ENCODE measurements at regions not wholly inside any gene's neighbourhood (a gene's known extent, or its start where the extent isn't known, plus 50 kb on each side); places are given as distances from the start of the nearest gene placed in this dataset.
"Not testable (repeated sequence)": the region's sequence is repeated elsewhere in the genome, so short reads cannot be mapped to it uniquely, and the experiment has no call there.

GRCh38 chr7:29619111-29619510, 55.5 kb downstream of the PRR15 start:
- no peak for DNase-seq (ENCODE audit: low spot score)

DNA sequence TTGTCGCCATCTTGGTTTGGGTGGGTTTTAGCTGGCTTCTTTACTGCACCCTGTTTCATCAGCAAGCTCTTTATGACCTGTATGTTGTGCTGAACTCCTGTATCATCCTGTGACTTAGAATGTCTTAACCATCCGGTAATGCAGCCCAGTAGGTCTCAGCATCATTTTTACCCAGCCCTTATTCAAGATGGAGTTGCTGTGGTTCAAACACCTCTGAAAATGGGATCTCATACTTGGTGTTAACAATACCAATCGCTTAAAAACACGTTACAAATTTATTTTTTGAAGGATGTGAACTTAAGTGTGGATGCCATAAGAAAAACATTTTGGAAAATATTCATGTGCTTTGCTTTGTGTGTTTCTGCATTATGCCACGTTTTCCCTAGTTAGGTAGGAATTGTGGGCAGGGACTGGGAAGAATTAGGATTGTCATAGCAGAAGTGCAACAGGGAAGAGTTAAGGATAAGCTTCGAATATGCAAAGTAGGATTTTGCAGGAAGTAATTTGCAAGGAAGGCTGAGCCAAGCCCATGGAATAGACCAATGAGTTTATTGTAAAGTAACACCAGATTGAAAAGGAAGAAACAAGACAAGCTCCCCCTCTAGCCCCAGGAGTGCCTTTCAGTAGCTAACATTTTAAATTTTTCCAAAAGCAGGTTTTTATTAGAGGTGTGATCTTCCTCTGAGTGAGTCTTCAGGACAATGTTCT, 56.4 kb downstream of the PRR15 start:
- no peak for DNase-seq (ENCODE audit: low spot score)

GRCh38 chr7:29620556-29620930, 56.9 kb downstream of the PRR15 start:
- no peak for DNase-seq (ENCODE audit: low spot score)

DNA sequence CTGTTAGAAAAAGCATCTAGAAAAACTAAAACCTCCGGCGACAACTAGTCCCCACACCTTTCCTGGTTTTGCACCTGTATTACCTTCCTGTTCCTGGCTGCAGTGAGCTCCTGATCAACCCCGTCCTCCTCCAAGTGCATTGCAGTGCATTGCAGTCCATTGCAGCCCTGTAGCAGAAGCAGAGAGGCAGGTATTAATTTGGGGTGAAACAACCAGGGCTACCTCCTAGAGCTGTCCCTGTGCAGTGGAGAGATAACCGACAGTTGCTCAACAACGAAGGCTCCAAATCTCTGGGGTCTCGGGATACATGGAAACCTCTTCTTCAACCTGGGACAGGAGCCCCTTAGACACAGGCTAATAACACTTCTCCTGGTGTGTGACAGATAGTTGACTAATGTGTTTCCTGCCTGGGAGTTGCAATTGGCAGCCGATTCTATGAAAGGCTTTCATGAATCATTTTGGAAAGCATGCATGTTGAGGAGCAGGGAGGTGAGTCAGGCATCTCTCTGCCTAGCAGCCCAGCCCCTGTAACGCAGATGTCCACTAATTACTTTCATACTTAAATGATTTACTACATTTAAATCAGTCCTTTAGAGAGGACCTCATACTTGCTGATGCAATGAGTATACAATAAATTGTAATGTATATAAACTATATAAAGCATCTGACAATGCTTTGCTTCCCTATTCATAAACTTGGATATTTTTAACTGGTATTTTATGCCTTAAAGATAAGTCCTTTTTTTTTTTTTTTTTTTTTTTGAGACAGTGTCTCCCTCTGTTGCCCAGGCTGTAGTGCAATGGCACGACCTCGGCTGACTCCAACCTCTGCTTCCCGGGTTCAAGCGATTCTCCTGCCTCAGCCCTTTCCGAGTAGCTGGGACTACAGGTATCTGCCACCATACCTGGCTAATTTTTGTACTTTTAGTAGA, 59.0 kb downstream of the PRR15 start:
- peak; percentile 92 for DNase-seq (ENCODE audit: low spot score)

- no peak for DNase-seq (ENCODE audit: low spot score)
Observed at GRCh38 chr7:29623973-29624372, 60.3 kb downstream of the PRR15 start.

DNA sequence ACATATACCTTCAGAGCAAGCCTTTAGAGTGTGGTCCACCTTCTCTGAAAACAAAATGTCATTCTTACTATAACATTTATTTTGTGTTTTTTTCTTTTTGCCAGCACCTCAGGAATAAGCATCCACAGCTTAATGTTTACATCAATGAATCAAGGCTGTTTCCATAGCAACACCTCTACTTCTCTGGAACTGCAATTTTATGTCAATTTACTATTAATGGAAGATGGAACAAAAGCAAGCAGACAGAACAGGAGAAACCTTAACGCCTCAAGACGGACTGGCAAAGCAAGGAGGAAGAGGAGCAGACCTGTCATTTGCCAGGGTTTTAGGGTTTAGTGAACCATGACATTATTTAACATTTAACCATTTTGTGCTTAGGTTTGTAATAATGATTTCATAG, 63.1 kb downstream of the PRR15 start:
- no peak for DNase-seq (ENCODE audit: low spot score)

DNA sequence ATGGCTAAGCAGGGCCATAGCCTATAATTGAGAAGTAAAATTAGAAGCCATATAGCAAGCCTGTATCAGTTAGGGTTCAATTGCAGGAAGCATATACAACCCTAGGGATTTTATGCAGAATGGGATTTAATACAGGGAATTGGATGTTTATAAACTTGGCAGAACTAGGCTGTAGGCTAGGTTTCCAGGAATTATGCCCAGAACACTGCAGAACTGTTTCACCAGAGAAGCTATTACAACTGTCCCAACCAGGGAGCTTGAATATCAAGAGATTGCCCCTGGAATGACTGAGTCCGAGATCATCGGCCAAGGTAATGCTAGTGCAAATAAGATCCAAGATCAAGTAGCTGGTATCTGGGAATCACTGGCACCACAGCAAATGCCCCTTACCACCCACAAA, 64.0 kb downstream of the PRR15 start:
- no peak for DNase-seq (ENCODE audit: low spot score)

DNA sequence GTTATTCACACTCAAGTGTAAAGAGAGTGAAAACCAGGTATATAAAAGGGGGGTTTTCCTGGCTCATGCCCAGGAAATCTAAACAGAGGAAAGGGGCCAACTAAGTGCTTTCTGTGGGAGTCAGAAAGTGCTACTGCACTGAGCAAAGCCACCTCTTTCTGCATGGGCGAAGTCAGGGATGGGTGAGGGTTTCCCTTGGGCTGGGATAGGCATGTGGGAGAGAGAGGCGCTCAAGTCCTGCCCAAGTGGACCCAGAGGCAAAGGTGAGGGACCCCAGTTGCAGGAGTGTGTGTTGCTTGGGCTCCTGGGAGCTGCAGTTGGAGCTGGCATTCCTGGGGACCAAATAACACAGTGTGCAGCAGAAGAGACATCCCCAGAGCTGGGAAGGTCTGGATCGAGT, 65.9 kb downstream of the PRR15 start:
- DNase-seq (ENCODE audit: low spot score), result no peak

- not testable (repeated sequence) for DNase-seq (ENCODE audit: low spot score)
Observed at GRCh38 chr7:29635067-29636008, 71.7 kb downstream of the PRR15 start.

- DNase-seq (ENCODE audit: low spot score), result no peak
Observed at GRCh38 chr7:29636009-29636351, 72.3 kb downstream of the PRR15 start.

- DNase-seq (ENCODE audit: low spot score), result no peak
Observed at GRCh38 chr7:29637374-29637773, 73.7 kb downstream of the PRR15 start.

DNA sequence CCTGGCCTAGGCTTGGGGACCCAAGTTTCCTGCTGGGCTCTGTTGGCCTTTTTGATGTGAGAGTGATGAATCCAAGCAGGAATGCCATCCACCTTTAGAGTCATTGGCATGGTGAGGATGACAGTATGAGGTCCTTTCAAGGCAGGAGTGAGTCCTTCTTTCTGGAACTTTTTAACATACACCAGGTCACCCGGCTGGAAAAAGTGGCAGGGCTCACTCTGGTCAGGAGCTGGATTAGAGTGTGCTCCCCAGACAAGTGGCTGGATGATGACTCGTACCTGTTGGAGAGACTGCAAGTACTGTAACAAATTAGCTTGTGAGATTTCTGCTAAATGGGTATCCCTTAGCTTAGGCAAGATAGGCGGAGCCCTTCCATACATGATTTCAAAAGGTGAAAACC, 75.2 kb downstream of the PRR15 start:
- not testable (repeated sequence) for DNase-seq (ENCODE audit: low spot score)

DNA sequence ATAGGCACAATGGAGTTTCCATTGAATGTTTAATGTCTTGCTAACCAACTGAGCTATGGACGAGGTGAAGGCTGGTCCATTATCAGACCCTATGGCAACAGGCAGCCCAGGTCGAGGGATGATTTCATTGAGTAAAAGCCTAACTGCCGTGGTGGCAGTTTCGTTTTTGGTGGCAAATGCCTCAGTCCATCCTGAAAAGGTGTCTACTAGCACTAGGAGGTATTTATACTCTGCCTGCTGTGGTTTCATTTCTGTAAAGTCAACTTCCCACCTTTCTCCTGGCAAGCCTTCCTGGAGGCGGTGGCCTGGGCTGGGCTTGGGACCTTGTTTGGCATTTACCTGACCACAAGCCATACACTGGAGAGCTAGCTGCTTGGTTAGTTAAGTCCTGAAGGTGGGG, 75.8 kb downstream of the PRR15 start:
- no peak for DNase-seq (ENCODE audit: low spot score)

DNA sequence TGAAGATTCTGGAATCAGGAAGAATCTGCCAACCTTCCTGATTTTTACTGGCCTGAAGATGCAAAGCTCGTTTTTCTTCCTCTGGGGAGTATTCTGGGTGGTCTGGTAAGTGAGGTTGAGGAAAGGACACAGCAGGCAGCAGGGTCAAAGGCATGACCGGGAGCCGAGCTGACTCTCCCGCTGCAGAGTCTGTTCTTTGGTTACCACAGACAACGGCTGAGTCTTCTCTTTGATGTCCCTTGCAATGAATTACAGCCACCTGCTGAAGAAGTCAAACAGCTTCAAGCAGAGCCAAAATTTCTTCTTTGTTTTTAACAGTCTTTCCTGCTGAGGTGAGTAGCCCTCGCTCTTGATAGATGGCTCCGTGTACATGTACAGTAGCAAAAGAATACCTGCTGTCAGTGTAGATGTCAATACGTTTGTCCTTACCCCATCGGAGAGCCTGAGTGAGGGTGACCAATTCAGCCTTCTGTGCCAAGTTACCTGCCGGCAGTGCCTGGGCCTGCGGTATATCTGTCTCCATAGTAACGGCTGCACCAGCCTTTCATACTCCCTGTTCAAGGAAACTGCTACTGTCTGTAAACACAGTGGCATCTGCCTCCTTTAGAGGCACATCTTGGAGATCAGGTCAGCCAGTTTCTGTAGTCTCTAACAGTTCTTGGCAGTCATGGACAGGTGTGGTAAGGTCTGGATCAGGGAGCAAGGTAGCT, 76.4 kb downstream of the PRR15 start:
- DNase-seq (ENCODE audit: low spot score), result no peak

DNA sequence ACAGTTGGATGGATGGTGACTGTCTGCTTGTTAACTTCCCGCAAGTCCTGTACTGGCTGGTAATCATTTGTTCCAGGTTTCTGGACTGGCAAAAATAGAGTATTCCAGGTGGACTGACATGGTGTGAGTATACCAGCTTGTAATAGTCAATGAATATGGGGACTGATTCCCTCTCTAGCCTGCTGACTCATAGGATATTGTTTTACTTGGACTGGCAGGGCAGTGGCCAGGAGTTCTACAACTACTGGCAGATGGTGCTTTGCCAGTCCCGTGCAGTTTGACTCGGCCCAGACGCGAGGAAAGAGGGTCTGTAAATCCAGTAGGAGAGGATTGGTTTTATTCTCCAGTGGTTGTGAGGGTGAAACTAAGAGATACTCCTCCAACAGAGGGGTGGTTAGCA, 78.0 kb downstream of the PRR15 start:
- DNase-seq (ENCODE audit: low spot score), result no peak

DNA sequence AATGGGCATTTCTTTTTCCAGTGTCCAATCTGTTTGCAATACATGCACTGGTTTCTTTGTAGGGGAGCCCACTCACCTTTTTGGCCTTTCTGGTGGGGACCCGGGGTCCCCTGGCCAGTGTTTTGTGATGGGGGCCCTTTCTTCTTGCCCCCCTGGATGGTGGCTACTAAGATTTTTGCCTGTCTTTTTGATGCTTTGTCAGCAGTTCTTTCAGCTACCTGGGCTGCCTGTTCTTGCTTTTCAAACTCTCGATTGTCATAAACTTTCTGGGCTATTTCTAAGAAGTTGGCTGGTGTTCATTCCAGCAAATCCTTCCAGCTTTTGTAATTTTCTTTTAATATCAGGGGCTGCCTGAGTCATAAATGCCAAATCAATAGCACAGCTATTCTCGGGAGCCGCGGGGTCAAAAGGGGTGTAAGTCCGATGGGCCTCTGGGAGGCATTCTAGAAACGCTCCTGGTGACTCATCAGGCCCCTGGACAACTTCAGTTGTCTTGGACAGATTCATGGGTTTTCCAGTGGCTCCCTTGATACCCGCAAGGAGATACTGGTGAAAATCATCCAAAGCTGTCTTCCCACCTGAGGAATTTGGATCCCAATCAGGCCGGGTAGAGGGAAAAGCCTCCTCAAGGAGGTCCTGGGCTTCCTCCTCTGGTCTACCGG, 79.0 kb downstream of the PRR15 start:
- DNase-seq (ENCODE audit: low spot score), result no peak

DNA sequence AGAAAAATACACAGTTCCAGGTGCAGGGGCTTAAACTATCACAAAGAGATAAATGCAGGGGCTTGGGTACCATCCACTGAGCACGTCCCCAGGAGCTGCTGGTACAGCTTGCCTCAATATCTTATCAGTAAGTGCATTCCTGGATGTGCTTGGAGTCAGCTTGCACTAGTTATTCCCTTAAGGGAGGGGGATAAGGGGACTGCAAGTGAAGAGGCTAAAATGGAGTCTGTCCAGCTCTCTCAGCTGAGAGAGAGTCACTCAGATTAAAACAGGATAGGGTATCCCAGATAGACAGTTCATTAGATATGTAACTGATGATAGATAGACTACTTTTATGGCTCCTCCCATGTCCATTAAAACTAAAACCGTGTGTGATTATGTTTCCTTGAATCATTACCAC, 82.5 kb downstream of the PRR15 start:
- not testable (repeated sequence) for DNase-seq (ENCODE audit: low spot score)

GRCh38 chr7:29647020-29647654, 83.5 kb downstream of the PRR15 start:
- no peak for DNase-seq (ENCODE audit: low spot score)

DNA sequence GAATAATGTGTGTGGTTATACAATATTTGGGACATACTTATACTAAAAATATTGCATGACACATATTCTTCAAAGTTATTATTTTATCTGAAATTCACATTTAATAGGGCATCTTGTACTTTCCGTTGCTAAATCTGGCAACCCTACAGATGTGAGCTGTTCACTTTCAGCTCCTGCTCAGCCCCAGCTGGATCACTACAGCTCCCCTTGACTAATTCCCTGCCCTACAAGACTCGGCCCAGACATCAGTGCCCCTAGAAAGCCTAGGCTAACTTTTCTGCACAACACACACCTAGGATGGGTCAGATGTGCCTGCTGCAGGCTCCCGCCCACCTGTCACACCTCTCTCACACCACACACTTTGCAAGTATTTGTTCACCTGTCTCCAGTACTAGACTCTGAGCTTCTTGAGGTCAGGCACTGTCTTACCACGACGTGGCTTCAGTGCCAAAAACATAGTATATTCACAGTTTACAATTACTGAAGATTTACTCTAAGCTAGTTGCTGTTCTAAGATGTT, 84.1 kb downstream of the PRR15 start:
- not testable (repeated sequence) for DNase-seq (ENCODE audit: low spot score)

- DNase-seq (ENCODE audit: low spot score), result no peak
Observed at GRCh38 chr7:29649028-29649716, 85.5 kb downstream of the PRR15 start.

Measured in AG08395 (cell line).